HCT116 (cell line): ENCODE measurements at regions not wholly inside any gene's neighbourhood (a gene's known extent, or its start where the extent isn't known, plus 50 kb on each side); places are given as distances from the start of the nearest gene placed in this dataset.

Source experiments
- ATAC-seq: fragments of 200-7000 bp; cut with Tn5 transposase; 2 replicates; pipeline ENCODE4 v1.9.1; 2020; ENCODE audit warnings: mild to moderate bottlenecking, moderate library complexity
- BruUV-seq: library from RNA; stranded (reverse); fragments of 400-500 nt; replicated peaks from 2 replicates; lab custom pipeline; 2021; lab: Mats Ljungman, UMichigan
- CTCF ChIA-PET: fragments of 300-600 bp; sonication (Branson Sonifier 250); formaldehyde crosslinking; loops from one replicate; lab custom pipeline; 2021; ENCODE audit warnings: antibody characterized with exemption; lab: Charles Lee
- POLR2A ChIA-PET: fragments of 300-600, 350-600 bp; sonication (Branson Sonifier 250); formaldehyde crosslinking; loops from one replicate; lab custom pipeline; 2021; ENCODE audit warnings: antibody characterized with exemption; lab: Charles Lee
- RAD21 ChIA-PET, 2 experiments: fragments of 300-600 bp; sonication (Branson Sonifier 250); formaldehyde crosslinking; loops; one replicate each; lab custom pipeline; 2023; ENCODE audit warnings: low total read pairs in 2 of 2; ENCODE audit not compliant: uncharacterized antibody in 2 of 2, unreplicated experiment in 2 of 2, low non-redundant PET in 1 of 2; lab: Charles Lee
- DNase-seq: peaks from one replicate; pipeline ENCODE4 v3.0.0-alpha.2; 2010; ENCODE audit warnings: low read depth, low spot score
- H2AFZ ChIP-seq: fragments of 200-600 bp; shearing (Covaris generic), sonication (generic); 2 replicates; pipeline ENCODE4 v1.6.1; 2017; ENCODE audit warnings: low read depth, mixed run types, mixed read lengths, antibody characterized with exemption, low read length; ENCODE audit not compliant: poor library complexity, severe bottlenecking
- H3K27ac ChIP-seq: 2 replicates; pipeline ENCODE4 v1.5.1; 2012; ENCODE audit warnings: low read depth, low read length
- H3K27me3 ChIP-seq: fragments of 200-600 bp; sonication (generic); 2 replicates; pipeline ENCODE4 v1.6.1; 2016; ENCODE audit warnings: mixed run types, low read length, mixed read lengths; ENCODE audit not compliant: insufficient read depth
- H3K36me3 ChIP-seq, 2 experiments: fragments of 200-500 bp in 1 of 2; fragments of 200-600 bp in 1 of 2; sonication (Bioruptor generic) in 1 of 2; sonication (generic) in 1 of 2; 2 replicates each; pipeline versions ENCODE4 v1.5.1 to v1.6.1; 2014 to 2016; ENCODE audit warnings: low read length in 2 of 2, inconsistent platforms in 1 of 2, mixed read lengths in 1 of 2, mixed run types in 1 of 2; ENCODE audit not compliant: insufficient read depth in 2 of 2, control insufficient read depth in 1 of 2
- H3K4me1 ChIP-seq, 2 experiments: fragments of 200-600 bp in 1 of 2; sonication (generic) in 1 of 2; 2 replicates each; pipeline versions ENCODE4 v1.5.1 to v1.6.1; 2012 to 2017; ENCODE audit warnings: low read length in 2 of 2, inconsistent platforms in 1 of 2, mild to moderate bottlenecking in 1 of 2, mixed read lengths in 1 of 2, mixed run types in 1 of 2, moderate library complexity in 1 of 2; ENCODE audit not compliant: insufficient read depth in 2 of 2, control insufficient read depth in 1 of 2
- H3K4me2 ChIP-seq: fragments of 200-600 bp; sonication (generic); 2 replicates; pipeline ENCODE4 v1.6.1; 2017; ENCODE audit warnings: mixed run types, low read length, mixed read lengths
- H3K4me3 ChIP-seq, 2 experiments: fragments of 200-600 bp in 1 of 2; sonication (generic) in 1 of 2; replicated peaks in 1 of 2; 2 replicates each; pipeline ENCODE4 v1.5.1; 2011 to 2016; ENCODE audit warnings: low read length in 2 of 2, control low read depth in 1 of 2, low read depth in 1 of 2, mild to moderate bottlenecking in 1 of 2, mixed read lengths in 1 of 2, mixed run types in 1 of 2
- H3K79me2 ChIP-seq: fragments of 200-600 bp; sonication (generic); 2 replicates; pipeline ENCODE4 v1.6.1; 2017; ENCODE audit warnings: mild to moderate bottlenecking, mixed run types, low read length, moderate library complexity, mixed read lengths; ENCODE audit not compliant: insufficient read depth
- H3K9ac ChIP-seq: fragments of 200-600 bp; sonication (generic); 2 replicates; pipeline ENCODE4 v1.6.1; 2016; ENCODE audit warnings: low read length, mixed read lengths
- H3K9me2 ChIP-seq: fragments of 200-600 bp; sonication (generic), shearing (Covaris generic); 2 replicates; pipeline ENCODE4 v1.6.1; 2017; ENCODE audit warnings: mixed run types, mild to moderate bottlenecking, moderate library complexity; ENCODE audit not compliant: insufficient read depth
- H3K9me3 ChIP-seq, 2 experiments: fragments of 200-500 bp in 1 of 2; fragments of 200-600 bp in 1 of 2; sonication (Bioruptor generic) in 1 of 2; sonication (generic) in 1 of 2; 2 replicates each; pipeline ENCODE4 v1.6.1; 2014 to 2017; ENCODE audit warnings: low read length in 2 of 2, mixed read lengths in 2 of 2, inconsistent platforms in 1 of 2, low read depth in 1 of 2, mild to moderate bottlenecking in 1 of 2, mixed run types in 1 of 2, moderate library complexity in 1 of 2; ENCODE audit not compliant: control insufficient read depth in 1 of 2, insufficient read depth in 1 of 2
- H4K20me1 ChIP-seq: fragments of 200-600 bp; sonication (generic), shearing (Covaris generic); 2 replicates; pipeline ENCODE4 v1.6.1; 2017; ENCODE audit warnings: mixed run types, mild to moderate bottlenecking, moderate library complexity; ENCODE audit not compliant: insufficient read depth
- CEBPB ChIP-seq: IDR thresholded peaks from 2 replicates; pipeline ENCODE4 v1.6.1; 2012; ENCODE audit warnings: low read depth
- CTCF ChIP-seq, 3 experiments: fragments of 200-600 bp in 1 of 3; sonication (generic) in 1 of 3; IDR thresholded peaks in 2 of 3; conservative IDR thresholded peaks in 1 of 3; 2 replicates each; pipeline ENCODE4 v1.5.1; 2012 to 2017; ENCODE audit warnings: low read depth in 2 of 3, low read length in 2 of 3, antibody characterized with exemption in 1 of 3, borderline replicate concordance in 1 of 3, control low read depth in 1 of 3, mild to moderate bottlenecking in 1 of 3, mixed read lengths in 1 of 3, mixed run types in 1 of 3, moderate library complexity in 1 of 3; ENCODE audit not compliant: insufficient read depth in 1 of 3
- ELF1 ChIP-seq: IDR thresholded peaks from 2 replicates; pipeline ENCODE4 v1.6.1; 2012; ENCODE audit warnings: low read depth, borderline replicate concordance
- EZH2 ChIP-seq: fragments of 200-600 bp; sonication (generic); IDR thresholded peaks from 2 replicates; pipeline ENCODE4 v1.6.1; 2017; ENCODE audit warnings: antibody characterized with exemption, mixed run types
- EZH2phosphoT487 ChIP-seq: fragments of 200-600 bp; IDR thresholded peaks from 2 replicates; pipeline ENCODE4 v1.6.1; 2018; ENCODE audit warnings: antibody characterized with exemption, borderline replicate concordance
- FOSL1 ChIP-seq: IDR thresholded peaks from 2 replicates; pipeline ENCODE4 v1.6.1; 2012; ENCODE audit warnings: low read depth
- JUND ChIP-seq: IDR thresholded peaks from 2 replicates; pipeline ENCODE4 v1.6.1; 2012
- POLR2A ChIP-seq: IDR thresholded peaks from 2 replicates; pipeline ENCODE4 v1.7.0; 2011; ENCODE audit warnings: borderline replicate concordance; ENCODE audit not compliant: insufficient read depth, insufficient read length; ENCODE audit errors: extremely low read depth
- POLR2AphosphoS5 ChIP-seq: IDR thresholded peaks from 2 replicates; pipeline ENCODE4 v1.6.1; 2011; ENCODE audit warnings: mild to moderate bottlenecking, low read depth, low read length, moderate library complexity
- RAD21 ChIP-seq: IDR thresholded peaks from 2 replicates; pipeline ENCODE4 v1.6.1; 2012; ENCODE audit warnings: low read depth, mild to moderate bottlenecking
- SIN3A ChIP-seq: IDR thresholded peaks from 2 replicates; pipeline ENCODE4 v1.6.1; 2012; ENCODE audit warnings: low read depth
- SP1 ChIP-seq: IDR thresholded peaks from 2 replicates; pipeline ENCODE4 v1.6.1; 2012; ENCODE audit warnings: low read depth
- SRF ChIP-seq: IDR thresholded peaks from 2 replicates; pipeline ENCODE4 v1.6.1; 2012; ENCODE audit warnings: low read depth
- TCF7L2 ChIP-seq: IDR thresholded peaks from 2 replicates; pipeline ENCODE4 v1.7.0; 2011; ENCODE audit warnings: borderline replicate concordance, inconsistent platforms; ENCODE audit not compliant: insufficient read depth, insufficient read length; ENCODE audit errors: extremely low read depth
- YY1 ChIP-seq: IDR thresholded peaks from 2 replicates; pipeline ENCODE4 v1.6.1; 2011; ENCODE audit warnings: low read length, low read depth, moderate library complexity, mild to moderate bottlenecking; ENCODE audit not compliant: insufficient replicate concordance; ENCODE audit errors: extremely low read depth
- ZFX ChIP-seq: fragments of 450-650 bp; IDR thresholded peaks from 2 replicates; pipeline ENCODE4 v1.6.1; 2017
- ZNF274 ChIP-seq: fragments of 200-500 bp; sonication (Bioruptor generic); IDR thresholded peaks from 2 replicates; pipeline ENCODE4 v1.6.1; 2014; ENCODE audit warnings: mild to moderate bottlenecking, low read depth, low read length, inconsistent platforms
- intact Hi-C: fragments of 100-400 bp; cut with micrococcal nuclease; formaldehyde crosslinking; loops from 2 replicates; pipeline ENCODE4 v1.10.0; 2022
- TF ChIP-seq, protein P1 (sequence below): IDR thresholded peaks from 2 replicates; pipeline ENCODE4 v1.6.1; 2012; ENCODE audit warnings: low read depth
- TF ChIP-seq, protein P2 (sequence below): IDR thresholded peaks from 2 replicates; pipeline ENCODE4 v1.6.1; 2012

- no peak overlapping the region for H3K9ac ChIP-seq
- H3K9me2 ChIP-seq = no peaks in the 10 kb centered on the region
- POLR2A ChIA-PET = no interaction called here
- peaks cover 8% of the 10 kb centered on the region for H3K27me3 ChIP-seq
- H3K4me3 ChIP-seq = no peak overlapping the region
- RAD21 ChIA-PET = no interaction called here
- TF ChIP-seq SRF (no peak), SIN3A (no peak), ELF1 (no peak), POLR2AphosphoS5 (no peak), CTCF (IDR thresholded peaks at IDR 0.05 in 2 of 3, conservative IDR thresholded peaks at IDR 0.05 in 1 of 3; ENCODE audit: borderline replicate concordance in 1 of 3, insufficient read depth in 1 of 3, low read depth in 2 of 3, low read length in 2 of 3) (no peak), YY1 (no peak), TCF7L2 (no peak), FOSL1 (no peak), EZH2phosphoT487 (no peak), RAD21 (no peak), SP1 (no peak), POLR2A (no peak), JUND (no peak), ZNF274 (no peak), ZFX (no peak), EZH2 (no peak), CEBPB (no peak)
- TF ChIP-seq, protein P1, sequence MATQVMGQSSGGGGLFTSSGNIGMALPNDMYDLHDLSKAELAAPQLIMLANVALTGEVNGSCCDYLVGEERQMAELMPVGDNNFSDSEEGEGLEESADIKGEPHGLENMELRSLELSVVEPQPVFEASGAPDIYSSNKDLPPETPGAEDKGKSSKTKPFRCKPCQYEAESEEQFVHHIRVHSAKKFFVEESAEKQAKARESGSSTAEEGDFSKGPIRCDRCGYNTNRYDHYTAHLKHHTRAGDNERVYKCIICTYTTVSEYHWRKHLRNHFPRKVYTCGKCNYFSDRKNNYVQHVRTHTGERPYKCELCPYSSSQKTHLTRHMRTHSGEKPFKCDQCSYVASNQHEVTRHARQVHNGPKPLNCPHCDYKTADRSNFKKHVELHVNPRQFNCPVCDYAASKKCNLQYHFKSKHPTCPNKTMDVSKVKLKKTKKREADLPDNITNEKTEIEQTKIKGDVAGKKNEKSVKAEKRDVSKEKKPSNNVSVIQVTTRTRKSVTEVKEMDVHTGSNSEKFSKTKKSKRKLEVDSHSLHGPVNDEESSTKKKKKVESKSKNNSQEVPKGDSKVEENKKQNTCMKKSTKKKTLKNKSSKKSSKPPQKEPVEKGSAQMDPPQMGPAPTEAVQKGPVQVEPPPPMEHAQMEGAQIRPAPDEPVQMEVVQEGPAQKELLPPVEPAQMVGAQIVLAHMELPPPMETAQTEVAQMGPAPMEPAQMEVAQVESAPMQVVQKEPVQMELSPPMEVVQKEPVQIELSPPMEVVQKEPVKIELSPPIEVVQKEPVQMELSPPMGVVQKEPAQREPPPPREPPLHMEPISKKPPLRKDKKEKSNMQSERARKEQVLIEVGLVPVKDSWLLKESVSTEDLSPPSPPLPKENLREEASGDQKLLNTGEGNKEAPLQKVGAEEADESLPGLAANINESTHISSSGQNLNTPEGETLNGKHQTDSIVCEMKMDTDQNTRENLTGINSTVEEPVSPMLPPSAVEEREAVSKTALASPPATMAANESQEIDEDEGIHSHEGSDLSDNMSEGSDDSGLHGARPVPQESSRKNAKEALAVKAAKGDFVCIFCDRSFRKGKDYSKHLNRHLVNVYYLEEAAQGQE = no peak
- TF ChIP-seq, protein P2, sequence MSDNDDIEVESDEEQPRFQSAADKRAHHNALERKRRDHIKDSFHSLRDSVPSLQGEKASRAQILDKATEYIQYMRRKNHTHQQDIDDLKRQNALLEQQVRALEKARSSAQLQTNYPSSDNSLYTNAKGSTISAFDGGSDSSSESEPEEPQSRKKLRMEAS = no peak
- no peak overlapping the region for H2AFZ ChIP-seq
- no peaks in the 10 kb centered on the region for H3K9me3 ChIP-seq
- BruUV-seq = no TSS peak
- ATAC-seq (no peak), DNase-seq (no peak)
- intact Hi-C loops = no loop called here
- H3K79me2 ChIP-seq = no peaks in the 10 kb centered on the region
- no peaks in the 10 kb centered on the region for H4K20me1 ChIP-seq
- no peaks in the 10 kb centered on the region for H3K36me3 ChIP-seq
- no peaks in the 10 kb centered on the region for H3K4me1 ChIP-seq
- H3K27ac ChIP-seq = no peak overlapping the region
- no peak overlapping the region for H3K4me2 ChIP-seq
- CTCF ChIA-PET = no interaction called here
Measured at GRCh38 chr2:198774576-198774975, 683.2 kb downstream of the SATB2 start.
